OCI-LY7 (cell line): ENCODE measurements at regions not wholly inside any gene's neighbourhood (a gene's known extent, or its start where the extent isn't known, plus 50 kb on each side); places are given as distances from the start of the nearest gene placed in this dataset.

Source experiments
- EZH2phosphoT487 ChIP-seq: fragments of 200-600 bp; sonication (generic); IDR thresholded peaks from 2 replicates; pipeline ENCODE4 v1.6.1; 2018; ENCODE audit warnings: low read depth, borderline replicate concordance, mild to moderate bottlenecking, mixed run types, antibody characterized with exemption, low read length, moderate library complexity, mixed read lengths
- TF ChIP-seq, protein P1 (sequence below): fragments of 200-600 bp; sonication (generic); conservative IDR thresholded peaks from 2 replicates; pipeline ENCODE4 v1.5.1; 2014; ENCODE audit warnings: mild to moderate bottlenecking, antibody characterized with exemption, low read length, moderate library complexity, mixed read lengths

DNA sequence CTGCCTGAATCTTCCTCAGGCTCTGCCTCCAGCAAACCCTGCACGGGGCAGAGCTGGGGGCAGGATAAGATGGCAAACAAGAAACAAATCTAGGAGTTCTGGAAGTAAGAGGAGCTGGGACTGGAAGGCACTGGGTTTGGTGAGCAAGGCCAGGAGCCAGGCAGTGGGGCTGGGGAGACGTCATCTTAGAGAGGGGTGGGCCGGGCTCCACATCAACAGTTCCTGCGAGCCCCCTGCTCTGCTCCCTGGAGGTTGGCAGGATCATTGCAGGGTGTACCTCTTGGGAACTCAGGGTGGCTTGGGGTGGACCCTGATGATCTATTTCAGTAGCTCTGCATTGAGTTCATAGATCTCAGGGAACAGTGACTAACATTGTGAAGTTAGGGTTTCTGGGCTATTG is 87.3 kb upstream of the PRR23E start:
- TF ChIP-seq, protein P1, sequence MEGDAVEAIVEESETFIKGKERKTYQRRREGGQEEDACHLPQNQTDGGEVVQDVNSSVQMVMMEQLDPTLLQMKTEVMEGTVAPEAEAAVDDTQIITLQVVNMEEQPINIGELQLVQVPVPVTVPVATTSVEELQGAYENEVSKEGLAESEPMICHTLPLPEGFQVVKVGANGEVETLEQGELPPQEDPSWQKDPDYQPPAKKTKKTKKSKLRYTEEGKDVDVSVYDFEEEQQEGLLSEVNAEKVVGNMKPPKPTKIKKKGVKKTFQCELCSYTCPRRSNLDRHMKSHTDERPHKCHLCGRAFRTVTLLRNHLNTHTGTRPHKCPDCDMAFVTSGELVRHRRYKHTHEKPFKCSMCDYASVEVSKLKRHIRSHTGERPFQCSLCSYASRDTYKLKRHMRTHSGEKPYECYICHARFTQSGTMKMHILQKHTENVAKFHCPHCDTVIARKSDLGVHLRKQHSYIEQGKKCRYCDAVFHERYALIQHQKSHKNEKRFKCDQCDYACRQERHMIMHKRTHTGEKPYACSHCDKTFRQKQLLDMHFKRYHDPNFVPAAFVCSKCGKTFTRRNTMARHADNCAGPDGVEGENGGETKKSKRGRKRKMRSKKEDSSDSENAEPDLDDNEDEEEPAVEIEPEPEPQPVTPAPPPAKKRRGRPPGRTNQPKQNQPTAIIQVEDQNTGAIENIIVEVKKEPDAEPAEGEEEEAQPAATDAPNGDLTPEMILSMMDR: 0 out of 2 replicates have a peak, but pooled peaks have one; percentile 27
- no peak for TF ChIP-seq EZH2phosphoT487
